GM12878 (cell line): ENCODE measurements at regions not wholly inside any gene's neighbourhood (a gene's known extent, or its start where the extent isn't known, plus 50 kb on each side); places are given as distances from the start of the nearest gene placed in this dataset.

ENCODE experiments used
- ATAC-seq: fragments of 200-7000 bp; cut with Tn5 transposase; 3 replicates; pipeline ENCODE4 v1.9.1; 2020; ENCODE audit warnings: mild to moderate bottlenecking, moderate library complexity
- BruUV-seq: library from RNA; stranded (reverse); fragments of 400-500 nt; replicated peaks from 2 replicates; lab custom pipeline; 2021; lab: Mats Ljungman, UMichigan
- CTCF ChIA-PET: fragments of 300-600 bp; sonication (Branson Sonifier 250); formaldehyde crosslinking; extraction: SDS; loops from one replicate; lab custom pipeline; 2021; ENCODE audit warnings: inconsistent platforms; lab: Yijun Ruan, JAX
- POLR2A ChIA-PET: fragments of 350-600 bp; formaldehyde crosslinking; extraction: SDS; loops from one replicate; lab custom pipeline; 2021; ENCODE audit warnings: inconsistent platforms; lab: Charles Lee
- RAD21 ChIA-PET: fragments of 300-600 bp; sonication (Branson Sonifier 250); formaldehyde crosslinking; loops from one replicate; lab custom pipeline; 2023; ENCODE audit warnings: antibody characterized with exemption; ENCODE audit not compliant: unreplicated experiment; lab: Charles Lee
- SMC1A ChIA-PET: fragments of 300-600 bp; sonication (Branson Sonifier 250); formaldehyde crosslinking; loops from one replicate; lab custom pipeline; 2023; ENCODE audit not compliant: unreplicated experiment, uncharacterized antibody; lab: Charles Lee
- DNase-seq: peaks from one replicate; pipeline ENCODE4 v3.0.0-alpha.2; 2011; ENCODE audit warnings: low read depth, low spot score
- FAIRE-seq: peaks from 3 replicates; lab custom pipeline; 2011; peaks lifted over from hg19 to GRCh38; lab: Jason Lieb, UNC
- H2AFZ ChIP-seq: 2 replicates; pipeline ENCODE4 v1.6.0; 2011; ENCODE audit warnings: low read depth, low read length, control low read depth; ENCODE audit not compliant: control insufficient read depth
- H3K27ac ChIP-seq: 2 replicates; pipeline ENCODE4 v1.5.1; 2011; ENCODE audit warnings: control low read depth; ENCODE audit not compliant: control insufficient read depth, insufficient read depth
- H3K27me3 ChIP-seq, 2 experiments: replicated peaks in 1 of 2; 2 replicates each; pipeline versions ENCODE4 v1.6.0 to v1.6.1; 2011; ENCODE audit warnings: low read length in 1 of 2; ENCODE audit not compliant: control insufficient read depth in 2 of 2, insufficient read depth in 2 of 2
- H3K36me3 ChIP-seq, 2 experiments: 2 replicates each; pipeline ENCODE4 v1.5.1; 2011; ENCODE audit warnings: low read length in 1 of 2; ENCODE audit not compliant: control insufficient read depth in 2 of 2, insufficient read depth in 2 of 2
- H3K4me1 ChIP-seq: 2 replicates; pipeline ENCODE4 v1.6.1; 2011; ENCODE audit warnings: mild to moderate bottlenecking, low read length, moderate library complexity, mixed read lengths; ENCODE audit not compliant: control insufficient read depth, insufficient read depth
- H3K4me2 ChIP-seq: 2 replicates; pipeline ENCODE4 v1.6.0; 2011; ENCODE audit warnings: control low read depth; ENCODE audit not compliant: control insufficient read depth, insufficient read depth
- H3K4me3 ChIP-seq: fragments of 200-600 bp; sonication (generic); 2 replicates; pipeline ENCODE4 v1.5.1; 2016
- H3K79me2 ChIP-seq: 2 replicates; pipeline ENCODE4 v1.6.0; 2011; ENCODE audit warnings: low read length; ENCODE audit not compliant: control insufficient read depth, insufficient read depth
- H3K9ac ChIP-seq: 2 replicates; pipeline ENCODE4 v1.8.0; 2011; ENCODE audit warnings: low read length, control low read depth, mixed read lengths; ENCODE audit not compliant: control insufficient read depth, insufficient read depth
- H3K9me3 ChIP-seq: replicated peaks from 3 replicates; pipeline ENCODE4 v1.5.1; 2011; ENCODE audit warnings: mild to moderate bottlenecking, low read length; ENCODE audit not compliant: control insufficient read depth, insufficient read depth
- H4K20me1 ChIP-seq: 2 replicates; pipeline ENCODE4 v1.6.0; 2011; ENCODE audit not compliant: control insufficient read depth, insufficient read depth
- CBX3 ChIP-seq: fragments of 200-600 bp; sonication (generic); IDR thresholded peaks from 2 replicates; pipeline ENCODE4 v1.6.1; 2016; ENCODE audit warnings: low read depth, borderline replicate concordance
- CHD4 ChIP-seq: fragments of 200-600 bp; sonication (generic); IDR thresholded peaks from 2 replicates; pipeline ENCODE4 v1.6.1; 2016; ENCODE audit warnings: mild to moderate bottlenecking
- CREB1 ChIP-seq: IDR thresholded peaks from 2 replicates; pipeline ENCODE4 v1.6.1; 2012; ENCODE audit warnings: low read depth, mild to moderate bottlenecking, inconsistent platforms
- CTCF ChIP-seq, 3 experiments: IDR thresholded peaks in 2 of 3; conservative IDR thresholded peaks in 1 of 3; 2 replicates each; pipeline ENCODE4 v1.5.1; 2011; ENCODE audit warnings: low read depth in 3 of 3, low read length in 3 of 3, mild to moderate bottlenecking in 3 of 3, control low read depth in 2 of 3, moderate library complexity in 2 of 3, inconsistent platforms in 1 of 3, mixed read lengths in 1 of 3; ENCODE audit not compliant: control insufficient read depth in 2 of 3, insufficient read depth in 1 of 3; ENCODE audit errors: extremely low read depth in 1 of 3
- DPF2 ChIP-seq: fragments of 450-650 bp; IDR thresholded peaks from 2 replicates; pipeline ENCODE4 v1.6.1; 2017; ENCODE audit warnings: mild to moderate bottlenecking
- GATAD2B ChIP-seq: fragments of 450-650 bp; conservative IDR thresholded peaks from 2 replicates; pipeline ENCODE4 v1.6.1; 2017; ENCODE audit warnings: low read depth, mild to moderate bottlenecking, moderate library complexity
- IRF5 ChIP-seq: fragments of 450-650 bp; IDR thresholded peaks from 2 replicates; pipeline ENCODE4 v1.6.1; 2017; ENCODE audit warnings: borderline replicate concordance
- RAD21 ChIP-seq: IDR thresholded peaks from 2 replicates; pipeline ENCODE4 v1.6.1; 2011; ENCODE audit warnings: mild to moderate bottlenecking, low read depth, low read length, moderate library complexity; ENCODE audit not compliant: insufficient read depth
- RBBP5 ChIP-seq: fragments of 200-600 bp; sonication (generic); conservative IDR thresholded peaks from 2 replicates; pipeline ENCODE4 v1.6.1; 2016
- TAF1 ChIP-seq: IDR thresholded peaks from 2 replicates; pipeline ENCODE4 v1.6.1; 2011; ENCODE audit warnings: mild to moderate bottlenecking, low read depth, low read length, borderline replicate concordance
- TBL1XR1 ChIP-seq: IDR thresholded peaks from 2 replicates; pipeline ENCODE4 v1.6.1; 2012; ENCODE audit warnings: low read depth, low read length, improper control_type of control experiment
- YBX1 ChIP-seq: fragments of 450-650 bp; IDR thresholded peaks from 2 replicates; pipeline ENCODE4 v1.6.1; 2016; ENCODE audit warnings: antibody characterized with exemption
- YY1 ChIP-seq: IDR thresholded peaks from 2 replicates; pipeline ENCODE4 v1.6.1; 2011; ENCODE audit warnings: low read depth, mild to moderate bottlenecking, low read length
- WGBS: methylation state at CpG from one replicate; pipeline ENCODE4 v1.1.6; 2016; ENCODE audit warnings: low lambda C conversion rate; ENCODE audit not compliant: insufficient replicate concordance, insufficient coverage; ENCODE audit errors: missing lambda C conversion rate; 5-methylcytosine and 5-hydroxymethylcytosine counted together
- in situ Hi-C: fragments of 300-500 bp; cut with MboI; formaldehyde crosslinking; loops from 9 replicates; pipeline ENCODE4 v1.14.3; 2018; ENCODE audit warnings: mixed read lengths
- intact Hi-C: fragments of 100-400 bp; cut with micrococcal nuclease; formaldehyde crosslinking; loops from one replicate; pipeline ENCODE4 v1.14.2; 2022; ENCODE audit not compliant: unreplicated experiment

- TF ChIP-seq CTCF (IDR thresholded peaks at IDR 0.05 in 2 of 3, conservative IDR thresholded peaks at IDR 0.05 in 1 of 3; ENCODE audit: control insufficient read depth in 2 of 3, extremely low read depth in 1 of 3, insufficient read depth in 1 of 3, low read depth in 3 of 3, low read length in 3 of 3), result peak; percentile 88 to 97 (median 94)
- peak; percentile 100 for TF ChIP-seq RAD21
These were observed 185.7 kb upstream of the GRIN2B start (continued) for GRCh38 chr12:14167005-14167628.

- CTCF ChIA-PET, result interaction anchor here (2.6 to 6.4 kb wide), 3 partner anchors 58 to 914 kb away, joined by 6 to 134 read pairs (median 118); no protein-coding TSS in a partner anchor
- in situ Hi-C loops, result loop anchor here (5.0 to 10.0 kb wide), 4 partner anchors 57 to 424 kb away; no protein-coding TSS in a partner anchor
- no peak for ATAC-seq
These were observed 187.9 kb upstream of the GRIN2B start for GRCh38 chr12:14169281-14169680.

More at GRCh38 chr12:14169281-14169680, 187.9 kb upstream of the GRIN2B start:
- Histone ChIP-seq H3K9ac (no peak overlapping the region), H2AFZ (no peak overlapping the region), H3K9me3 (no peaks in the 10 kb centered on the region), H3K79me2 (no peaks in the 10 kb centered on the region), H3K27ac (no peak overlapping the region), H4K20me1 (no peaks in the 10 kb centered on the region), H3K4me1 (peaks cover 5% of the 10 kb centered on the region), H3K4me3 (no peak overlapping the region), H3K36me3 (no peaks in the 10 kb centered on the region), H3K27me3 (no peaks in the 10 kb centered on the region), H3K4me2 (no peak overlapping the region)
- BruUV-seq, result no TSS peak
- WGBS, result 25% methylated on average over 3 of the region's 3 CpGs
- DNase-seq, result no peak
- intact Hi-C loops, result loop anchor here (5.0 kb wide), 3 partner anchors 227 to 892 kb away; no protein-coding TSS in a partner anchor
- ChIA-PET RAD21 (no interaction called here), POLR2A (no interaction called here), SMC1A (interaction anchor here (1.2 to 2.4 kb wide), 3 partner anchors 10 to 308 kb away, joined by 3 to 8 read pairs (median 7); no protein-coding TSS in a partner anchor)
- no peak for FAIRE-seq
- TF ChIP-seq CHD4, result no peak
- no peak for TF ChIP-seq YBX1
- no peak for TF ChIP-seq TBL1XR1
- no peak for TF ChIP-seq CREB1
- no peak for TF ChIP-seq DPF2
- no peak for TF ChIP-seq IRF5
- no peak for TF ChIP-seq RBBP5
- no peak for TF ChIP-seq YY1
- no peak for TF ChIP-seq TAF1
- TF ChIP-seq GATAD2B, result no peak
- no peak for TF ChIP-seq CBX3
